ENCODE measurements at regions not wholly inside any gene's neighbourhood (a gene's known extent, or its start where the extent isn't known, plus 50 kb on each side); places are given as distances from the start of the nearest gene placed in this dataset.

DNA sequence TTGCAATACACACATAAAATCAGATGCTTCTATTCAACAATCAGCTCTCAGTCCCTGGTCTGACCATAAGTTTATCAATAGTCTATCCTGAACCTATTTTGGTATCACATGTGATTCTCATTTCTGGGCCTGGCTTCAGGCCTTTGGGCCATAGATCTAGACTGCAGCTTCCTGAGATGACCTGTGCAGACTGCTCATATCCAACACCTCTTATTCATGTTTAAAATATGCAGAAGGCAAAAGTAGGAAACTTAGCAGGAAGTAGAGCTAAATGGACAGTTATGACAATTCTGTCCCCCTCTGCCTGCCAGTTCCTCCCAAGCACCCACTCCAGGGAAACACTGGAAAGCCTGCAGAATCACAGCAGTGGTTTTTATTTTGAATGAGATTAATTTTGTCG lies 53.3 kb downstream of the C7orf25 start:
- peak; percentile 76 for DNase-seq

GRCh38 chr7:42856605-42856987 lies 55.3 kb downstream of the C7orf25 start:
- no peak for DNase-seq

DNA sequence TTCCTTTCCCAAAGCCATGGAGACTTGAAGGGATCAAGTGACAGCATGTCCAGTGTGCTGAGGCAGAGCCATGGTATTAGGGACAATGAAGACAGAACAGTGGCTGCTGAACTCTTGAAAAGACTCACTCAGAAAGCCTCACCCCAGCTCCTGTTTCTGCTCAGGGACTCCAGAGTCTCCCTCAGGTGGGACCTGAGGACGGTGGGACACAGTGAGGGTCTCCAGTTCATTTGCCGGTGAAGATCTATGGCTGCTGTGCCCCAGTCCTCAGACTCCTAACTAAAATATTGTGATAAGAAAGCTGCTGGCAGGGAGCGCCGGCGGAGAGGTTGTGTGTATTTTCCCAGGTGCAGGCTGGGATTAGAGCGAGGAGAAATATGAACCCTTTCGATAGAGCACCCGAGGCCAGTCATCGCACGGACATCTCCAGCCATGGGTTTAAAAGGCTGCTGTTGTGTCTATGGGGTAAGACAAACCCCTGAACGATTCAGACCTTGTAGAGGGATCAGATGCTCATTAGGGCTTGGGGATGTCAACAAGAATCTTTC lies 57.2 kb downstream of the C7orf25 start:
- DNase-seq, result no peak

DNA sequence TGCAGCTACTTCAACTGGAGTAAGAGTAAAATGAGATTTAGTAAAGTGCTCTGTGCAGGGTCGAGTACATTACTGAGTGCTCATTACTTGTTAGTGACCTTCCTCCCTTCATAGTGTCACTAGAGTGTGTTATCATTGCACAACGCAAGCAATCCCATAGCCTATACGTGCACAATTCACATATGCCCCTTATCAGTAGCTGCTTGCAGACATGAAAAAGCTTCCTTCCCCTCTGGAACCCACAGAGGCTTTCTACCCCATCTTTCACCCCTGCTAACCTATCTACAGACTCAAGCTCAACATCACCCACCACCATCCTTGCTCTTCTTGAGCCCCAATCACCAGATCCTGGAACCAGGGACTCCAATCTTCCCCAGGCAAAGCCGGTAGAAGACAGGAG lies 59.3 kb downstream of the C7orf25 start:
- no peak for DNase-seq

DNA sequence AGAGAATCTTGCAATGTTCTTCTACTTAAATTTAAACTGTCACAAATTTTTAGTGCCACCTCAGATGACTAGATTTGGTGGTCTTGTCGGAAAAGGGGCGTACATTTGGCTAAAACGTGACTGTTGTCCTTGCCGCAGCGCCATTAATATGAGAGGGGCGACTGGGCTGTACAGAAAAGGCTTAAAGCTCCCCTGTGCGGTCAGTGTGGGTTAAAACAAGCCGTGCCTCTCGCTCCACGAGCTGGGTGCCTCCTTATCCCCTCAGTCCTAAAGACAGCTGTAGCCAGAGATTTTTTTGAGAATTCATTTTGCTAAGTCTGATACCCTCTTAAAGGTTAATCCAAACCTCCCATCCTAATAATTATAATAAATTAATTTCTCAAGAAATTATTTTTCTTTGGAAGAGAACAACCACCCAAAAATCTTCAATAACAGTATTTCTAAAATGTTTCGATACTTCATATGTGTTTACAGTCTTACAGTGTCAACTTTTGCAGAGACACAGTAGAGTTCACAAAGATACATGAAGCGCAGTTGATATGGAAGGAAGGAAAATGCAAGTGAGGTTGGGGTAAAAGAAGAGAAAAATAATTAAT lies 68.6 kb downstream of the C7orf25 start:
- DNase-seq, result no peak

GRCh38 chr7:42834676-42835075 lies 77.2 kb downstream of the C7orf25 start:
- no peak for DNase-seq

DNA sequence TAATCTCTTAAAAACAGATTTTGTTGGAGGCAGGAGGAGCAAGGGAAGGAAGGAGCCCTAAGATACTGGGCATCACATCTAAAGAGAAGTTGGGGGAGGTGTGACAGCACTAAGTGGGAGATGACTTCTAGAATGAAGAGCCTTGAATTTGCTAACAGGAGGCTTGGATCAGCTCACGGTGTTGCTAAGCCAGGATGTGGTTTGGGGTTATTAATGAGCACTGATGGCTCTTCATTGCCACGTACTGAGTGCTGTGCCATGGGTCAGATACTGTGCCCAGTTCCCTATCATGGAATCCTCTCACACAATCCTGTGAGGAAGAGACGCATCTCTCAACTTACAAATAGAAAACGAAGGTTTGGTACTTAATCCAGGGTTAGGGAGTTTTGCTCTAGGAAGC lies 78.5 kb downstream of the C7orf25 start:
- peak; percentile 26 for DNase-seq

- DNase-seq, result no peak
These were observed 79.2 kb downstream of the C7orf25 start for GRCh38 chr7:42832667-42833066.

GRCh38 chr7:42831718-42832522 lies 80.0 kb downstream of the C7orf25 start:
- DNase-seq, result no peak

- DNase-seq, result peak; percentile 68
These were observed 80.7 kb downstream of the C7orf25 start for GRCh38 chr7:42831006-42831717.

DNA sequence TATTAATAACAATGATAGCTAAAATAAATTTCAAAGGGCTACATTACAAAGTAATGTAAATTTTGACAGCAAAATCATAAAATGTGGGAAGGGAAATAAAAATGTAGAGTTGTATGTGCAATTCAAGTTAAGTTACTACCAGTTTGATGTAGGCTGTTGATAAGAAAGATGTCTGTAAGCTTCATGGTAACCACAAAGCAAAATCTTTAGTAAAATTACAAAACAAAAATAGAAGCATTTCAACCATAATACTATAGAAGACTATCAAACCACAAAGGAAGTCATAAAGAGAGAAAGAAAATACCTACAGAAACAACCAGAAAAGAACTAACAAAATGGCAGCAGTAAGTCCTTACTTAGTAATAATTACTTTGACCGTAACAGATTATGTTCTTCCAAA lies 99.1 kb downstream of the C7orf25 start:
- DNase-seq, result no peak

DNA sequence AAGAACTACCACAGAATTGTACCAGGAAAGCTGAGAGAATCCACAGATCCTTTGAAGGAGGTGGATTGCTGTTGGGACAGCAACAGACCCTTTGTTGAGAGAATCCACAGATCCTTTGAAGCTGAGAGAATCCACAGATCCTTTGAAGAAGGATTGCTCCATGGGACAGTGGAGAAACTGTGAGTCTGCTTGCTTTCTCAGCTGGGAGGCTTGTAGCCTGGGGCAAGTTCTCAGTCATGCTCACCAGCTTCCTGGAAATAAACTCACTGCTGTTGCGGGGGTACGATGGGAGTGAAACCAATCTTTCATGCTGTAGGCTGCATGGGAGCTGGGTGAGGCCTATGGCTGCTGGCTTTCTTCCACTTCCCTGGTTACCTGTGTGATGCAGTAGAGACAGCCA lies 106.3 kb downstream of the C7orf25 start:
- DNase-seq, result no peak

DNA sequence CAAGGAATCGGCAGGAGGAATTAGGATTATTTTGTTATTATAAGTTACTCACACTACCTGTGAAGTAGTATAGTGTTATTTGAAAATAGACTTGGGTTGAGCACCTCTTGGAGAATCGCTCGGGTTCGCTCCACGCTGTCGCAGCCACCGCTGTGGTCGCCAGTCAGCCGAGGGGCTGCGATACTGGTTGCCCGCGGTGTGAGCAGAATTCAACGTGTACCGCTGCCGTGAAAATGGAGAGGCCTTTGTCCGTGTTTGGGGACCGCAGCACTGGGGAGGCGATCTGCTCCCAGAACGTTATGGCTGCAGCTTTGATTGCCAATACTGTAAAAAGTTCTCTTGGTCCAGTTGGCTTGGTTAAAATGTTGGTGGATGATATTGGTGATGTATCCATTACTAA lies 117.2 kb downstream of the C7orf25 start:
- DNase-seq, result no peak

DNA sequence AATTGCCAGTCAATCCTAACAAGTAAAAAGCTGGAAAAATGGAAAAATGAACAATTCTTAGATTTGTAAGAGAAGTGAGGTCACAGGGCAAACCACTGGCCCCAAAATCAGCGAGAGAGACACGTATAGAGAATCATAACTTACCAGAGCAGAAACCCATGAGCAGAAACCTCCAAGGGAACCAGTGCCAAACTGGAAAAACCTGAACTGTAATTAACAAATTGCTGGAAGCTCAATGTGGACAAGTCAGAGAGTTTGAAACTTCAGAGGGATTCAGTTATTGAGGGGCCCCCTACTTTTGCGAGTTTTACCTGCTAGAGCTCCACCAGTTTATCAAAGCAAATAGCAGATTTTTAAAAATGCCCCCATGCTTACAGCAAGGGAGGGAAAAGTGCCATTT lies 119.0 kb downstream of the C7orf25 start:
- no peak for DNase-seq

GRCh38 chr7:42790196-42790595 lies 121.7 kb downstream of the C7orf25 start:
- DNase-seq, result no peak

GRCh38 chr7:42774436-42774835 lies 137.4 kb downstream of the C7orf25 start:
- no peak for DNase-seq

DNA sequence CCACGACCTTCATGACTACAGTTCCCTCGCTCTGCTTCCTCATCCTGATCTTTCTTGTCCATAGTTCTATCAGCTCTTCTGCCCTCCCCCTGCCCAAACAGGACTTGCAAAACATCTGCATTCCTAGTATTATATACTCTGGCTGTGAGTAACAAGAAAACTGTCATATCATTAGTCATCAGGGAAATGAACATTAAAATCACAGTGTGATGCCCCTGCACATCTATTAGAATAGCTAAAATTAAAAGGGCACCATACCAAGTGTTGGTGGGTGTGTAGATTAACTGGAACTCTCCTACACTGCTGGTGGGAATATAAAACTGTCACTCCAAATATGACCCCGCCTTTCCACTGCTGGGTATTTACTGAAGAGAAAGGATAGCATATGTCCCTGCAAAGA lies 141.8 kb downstream of the C7orf25 start:
- DNase-seq, result peak; percentile 34

DNA sequence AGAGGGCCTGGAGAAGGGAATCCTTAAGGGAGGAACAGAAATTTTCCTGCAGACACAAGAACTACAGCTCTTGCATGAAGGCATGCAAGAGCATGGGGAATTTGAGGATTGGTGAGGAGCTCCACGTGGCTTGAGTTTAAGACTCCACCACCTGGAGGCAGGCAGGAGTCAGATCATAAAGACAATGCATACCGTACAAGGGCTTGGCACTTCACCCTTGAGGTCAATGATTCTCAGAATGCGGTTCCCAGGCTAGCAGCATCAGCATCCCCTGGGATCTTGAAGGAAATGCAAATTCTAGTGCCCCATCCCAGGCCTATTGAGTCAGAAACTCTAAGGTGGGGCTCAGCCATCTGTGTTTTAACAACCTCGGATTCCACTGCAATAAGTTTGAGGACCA lies 143.8 kb downstream of the C7orf25 start:
- DNase-seq, result no peak

GRCh38 chr7:42766782-42767423 lies 145.0 kb downstream of the C7orf25 start:
- DNase-seq, result no peak

GRCh38 chr7:42765931-42766330 lies 145.9 kb downstream of the C7orf25 start:
- no peak for DNase-seq

GRCh38 chr7:42763137-42763551 lies 148.7 kb downstream of the C7orf25 start:
- DNase-seq, result no peak

DNA sequence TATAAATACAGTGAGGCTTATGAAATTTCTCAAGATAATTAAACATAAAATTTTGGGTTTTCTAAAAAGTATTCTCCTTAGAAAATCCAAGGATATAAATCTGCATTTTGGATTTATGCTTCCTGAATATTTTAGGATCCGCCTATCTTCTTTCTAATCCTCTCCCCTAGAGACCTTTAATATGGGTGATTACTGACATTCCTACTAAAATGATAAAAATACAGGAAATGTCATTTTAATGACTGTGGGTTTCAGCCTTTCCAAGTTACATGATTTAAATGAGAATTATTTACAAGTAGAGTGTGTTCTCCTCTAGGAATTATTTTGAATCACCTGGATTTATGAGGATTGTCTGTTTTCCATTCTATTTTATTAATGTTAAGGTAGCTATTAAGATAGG lies 150.4 kb downstream of the C7orf25 start:
- DNase-seq, result no peak

GRCh38 chr7:42758124-42758523 lies 153.7 kb downstream of the C7orf25 start:
- no peak for DNase-seq

Measured in NCI-H226 (cell line).